BJ (cell line): ENCODE measurements at regions not wholly inside any gene's neighbourhood (a gene's known extent, or its start where the extent isn't known, plus 50 kb on each side); places are given as distances from the start of the nearest gene placed in this dataset.
"Not testable (repeated sequence)": the region's sequence is repeated elsewhere in the genome, so short reads cannot be mapped to it uniquely, and the experiment has no call there.

Experiments
- CTCF ChIA-PET: fragments of 350-600 bp; formaldehyde crosslinking; extraction: SDS; loops from one replicate; lab custom pipeline; 2021; ENCODE audit warnings: antibody characterized with exemption, inconsistent platforms; lab: Yijun Ruan, JAX
- POLR2A ChIA-PET: fragments of 300-600 bp; sonication (Branson Sonifier 250); formaldehyde crosslinking; extraction: SDS; loops from one replicate; lab custom pipeline; 2021; ENCODE audit warnings: antibody characterized with exemption; lab: Charles Lee
- DNase-seq: peaks from one replicate; pipeline ENCODE4 v3.0.0-alpha.2; 2011; ENCODE audit warnings: low read depth
- H3K27me3 ChIP-seq: 2 replicates; pipeline ENCODE4 v1.6.0; 2011; ENCODE audit warnings: low read length; ENCODE audit not compliant: control insufficient read depth, insufficient read depth
- H3K36me3 ChIP-seq: 2 replicates; pipeline ENCODE4 v1.5.1; 2011; ENCODE audit warnings: low read length; ENCODE audit not compliant: control insufficient read depth, insufficient read depth
- H3K4me3 ChIP-seq: 2 replicates; pipeline ENCODE4 v1.5.1; 2011; ENCODE audit warnings: low read depth, mild to moderate bottlenecking, control low read depth, low read length
- CTCF ChIP-seq: IDR thresholded peaks from 2 replicates; pipeline ENCODE4 v1.5.1; 2011; ENCODE audit warnings: low read depth, mild to moderate bottlenecking, control low read depth, inconsistent platforms, low read length, moderate library complexity; ENCODE audit not compliant: insufficient read depth

DNA sequence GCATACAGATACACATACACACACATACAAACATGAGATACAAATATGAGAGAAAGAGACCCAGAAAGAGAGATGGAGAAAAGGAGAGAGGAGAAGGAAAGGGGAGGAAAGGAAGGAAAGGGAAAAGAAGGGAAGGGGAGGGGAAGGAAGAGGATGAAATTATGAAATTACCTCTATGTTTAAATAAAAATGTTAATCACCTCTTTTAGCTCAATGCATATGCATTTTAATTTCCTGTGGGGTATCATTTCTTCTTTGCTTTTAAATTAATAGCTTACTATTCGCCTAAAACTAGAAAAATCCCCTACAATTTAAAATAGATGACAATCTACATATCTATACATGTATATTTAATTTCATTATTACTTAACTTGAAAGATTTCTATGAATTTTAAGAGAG, 958.0 kb upstream of the CNTN5 start:
- H3K4me3 ChIP-seq: no peak overlapping the region
- ChIA-PET POLR2A (no interaction called here), CTCF (no interaction called here)
- no peak for TF ChIP-seq CTCF
- H3K27me3 ChIP-seq: no peaks in the 10 kb centered on the region
- no peaks in the 10 kb centered on the region for H3K36me3 ChIP-seq
- DNase-seq: no peak

DNA sequence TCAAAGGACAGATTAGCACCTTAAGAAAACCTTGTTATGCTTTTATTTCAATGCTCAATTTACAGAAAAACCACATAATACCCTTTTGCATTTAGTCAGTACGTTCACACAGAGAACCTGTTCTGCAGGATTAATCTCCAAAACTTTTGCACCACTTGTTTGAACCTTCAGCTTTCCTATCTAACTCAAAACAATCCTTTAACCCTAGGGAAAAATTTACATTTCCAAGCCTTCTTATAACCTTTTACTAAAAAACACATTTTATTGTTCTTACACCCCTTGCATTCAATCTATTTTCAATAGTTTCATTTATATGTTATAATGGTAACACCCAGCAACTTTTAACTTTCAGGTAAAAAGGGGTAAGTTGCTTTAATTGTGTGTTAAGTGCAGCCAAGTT, 952.5 kb upstream of the CNTN5 start:
- no peaks in the 10 kb centered on the region for H3K36me3 ChIP-seq
- no peak overlapping the region for H3K4me3 ChIP-seq
- TF ChIP-seq CTCF: no peak
- POLR2A ChIA-PET: no interaction called here
- CTCF ChIA-PET: no interaction called here
- H3K27me3 ChIP-seq: no peaks in the 10 kb centered on the region
- DNase-seq: no peak

DNA sequence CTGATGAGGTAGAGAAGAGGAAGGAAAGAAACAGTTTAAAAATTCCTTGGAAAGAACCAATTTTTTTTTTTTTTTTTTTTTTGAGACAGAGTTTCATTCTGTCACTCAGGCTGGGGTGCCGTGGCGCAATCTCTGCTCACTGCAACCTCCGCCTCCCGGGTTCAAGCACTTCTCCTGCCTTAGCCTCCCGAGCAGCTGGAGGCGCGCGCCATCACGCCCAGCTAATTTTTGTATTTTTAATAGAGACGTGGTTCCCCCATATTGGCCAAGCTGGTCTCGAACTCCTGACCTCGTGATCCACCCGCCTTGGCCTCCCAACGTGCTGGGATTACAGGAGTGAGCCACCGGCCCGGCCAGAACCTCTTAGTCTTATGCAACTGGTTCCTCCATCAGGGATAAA, 951.6 kb upstream of the CNTN5 start:
- POLR2A ChIA-PET, H3K36me3 ChIP-seq, H3K4me3 ChIP-seq, DNase-seq, CTCF ChIA-PET, H3K27me3 ChIP-seq: not testable (repeated sequence)

DNA sequence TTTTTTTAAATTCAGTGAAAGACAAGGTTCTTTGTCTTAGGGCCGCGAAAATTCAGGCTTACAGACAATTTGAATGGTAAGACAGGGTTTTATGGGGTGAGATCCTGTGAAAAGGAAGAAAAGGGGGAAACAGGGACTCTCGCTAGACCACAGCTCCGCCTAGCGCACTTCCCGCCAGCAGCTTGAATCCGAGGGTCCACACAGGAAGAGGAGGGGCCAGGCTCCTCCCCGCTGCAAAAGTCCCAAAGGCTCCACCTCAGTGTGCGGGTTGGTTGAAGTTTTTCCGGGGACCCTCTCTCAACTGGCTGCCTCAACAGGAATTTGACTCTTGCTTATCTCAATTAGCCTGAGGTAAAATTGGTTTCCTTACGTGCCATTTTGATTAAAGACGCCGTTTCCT, 950.9 kb upstream of the CNTN5 start:
- ChIA-PET POLR2A (no interaction called here), CTCF (no interaction called here)
- Histone ChIP-seq H3K4me3 (no peak overlapping the region), H3K36me3 (no peaks in the 10 kb centered on the region), H3K27me3 (no peaks in the 10 kb centered on the region)
- no peak for TF ChIP-seq CTCF
- DNase-seq: no peak

DNA sequence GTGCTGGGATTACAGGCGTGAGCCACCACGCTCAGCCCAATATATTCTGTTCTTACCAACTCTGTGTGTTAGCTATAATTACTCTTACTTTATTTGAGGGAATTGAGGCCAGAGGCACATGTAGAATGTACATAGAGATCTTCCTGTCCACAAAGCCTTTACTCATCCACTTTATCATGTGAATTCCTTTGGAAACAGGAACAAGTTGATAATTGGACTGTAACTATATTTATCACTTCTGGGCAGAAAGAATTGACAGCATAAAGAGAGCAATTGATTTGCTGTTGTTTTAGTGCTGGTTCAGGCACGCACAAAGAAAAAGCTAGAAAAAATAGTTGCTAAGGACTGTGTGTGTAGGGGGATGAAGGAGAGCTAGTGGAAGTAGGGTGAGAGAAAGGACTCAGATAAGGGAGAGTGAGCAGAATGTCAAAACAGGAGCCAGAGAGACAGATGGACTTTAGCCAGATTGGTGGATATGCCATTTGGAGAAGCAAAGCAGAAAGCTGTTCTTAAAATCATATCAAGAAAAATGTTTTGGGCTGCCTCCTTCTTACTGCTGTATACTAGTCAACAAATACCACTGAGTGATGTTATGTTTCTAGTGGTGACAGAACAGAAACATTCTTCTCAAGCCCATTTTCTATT, 929.8 kb upstream of the CNTN5 start:
- POLR2A ChIA-PET: no interaction called here
- TF ChIP-seq CTCF: no peak
- CTCF ChIA-PET: no interaction called here
- H3K27me3 ChIP-seq: no peaks in the 10 kb centered on the region
- no peak for DNase-seq
- no peak overlapping the region for H3K4me3 ChIP-seq
- no peaks in the 10 kb centered on the region for H3K36me3 ChIP-seq

- POLR2A ChIA-PET: no interaction called here
- TF ChIP-seq CTCF: no peak
- Histone ChIP-seq H3K27me3 (no peaks in the 10 kb centered on the region), H3K4me3 (no peak overlapping the region), H3K36me3 (no peaks in the 10 kb centered on the region)
- CTCF ChIA-PET: no interaction called here
- DNase-seq: no peak
Observed at GRCh38 chr11:98099371-98099770, 921.4 kb upstream of the CNTN5 start.
